OCI-LY7 (cell line): ENCODE measurements at regions not wholly inside any gene's neighbourhood (a gene's known extent, or its start where the extent isn't known, plus 50 kb on each side); places are given as distances from the start of the nearest gene placed in this dataset.

Experiments
- CTCF ChIP-seq: fragments of 200-600 bp; sonication (generic); conservative IDR thresholded peaks from 2 replicates; pipeline ENCODE4 v1.5.1; 2014; ENCODE audit warnings: mild to moderate bottlenecking, antibody characterized with exemption, low read length, moderate library complexity, mixed read lengths
- EZH2phosphoT487 ChIP-seq: fragments of 200-600 bp; sonication (generic); IDR thresholded peaks from 2 replicates; pipeline ENCODE4 v1.6.1; 2018; ENCODE audit warnings: low read depth, borderline replicate concordance, mild to moderate bottlenecking, mixed run types, antibody characterized with exemption, low read length, moderate library complexity, mixed read lengths

GRCh38 chr3:20378315-20378714 lies 192.3 kb upstream of the SGO1 start:
- no peak for TF ChIP-seq CTCF
- no peak for TF ChIP-seq EZH2phosphoT487
